HEK293 (cell line): ENCODE measurements at regions not wholly inside any gene's neighbourhood (a gene's known extent, or its start where the extent isn't known, plus 50 kb on each side); places are given as distances from the start of the nearest gene placed in this dataset.
"Not testable (repeated sequence)": the region's sequence is repeated elsewhere in the genome, so short reads cannot be mapped to it uniquely, and the experiment has no call there.

Experiments
- CTCF ChIA-PET: fragments of 350-600 bp; formaldehyde crosslinking; extraction: SDS; loops from one replicate; lab custom pipeline; 2021; ENCODE audit warnings: antibody characterized with exemption; lab: Yijun Ruan, JAX
- POLR2A ChIA-PET: fragments of 300-600 bp; formaldehyde crosslinking; extraction: SDS; loops from one replicate; lab custom pipeline; 2020; ENCODE audit warnings: antibody characterized with exemption, inconsistent platforms; lab: Yijun Ruan, JAX
- H3K27ac ChIP-seq: fragments of 200-500 bp; sonication (Bioruptor generic); 2 replicates; pipeline ENCODE4 v1.5.1; 2014; ENCODE audit warnings: low read depth, low read length, control low read depth, inconsistent platforms; ENCODE audit errors: extremely low read depth
- H3K36me3 ChIP-seq, 2 experiments: fragments of 200-500 bp in 1 of 2; sonication (Bioruptor generic) in 1 of 2; 1 replicate in 1 of 2; 2 replicates in 1 of 2; pipeline ENCODE4 v1.5.1; 2014 to 2017; ENCODE audit warnings: inconsistent platforms in 2 of 2, low read length in 2 of 2; ENCODE audit not compliant: control insufficient read depth in 2 of 2, insufficient read depth in 1 of 2
- H3K4me1 ChIP-seq: fragments of 200-500 bp; sonication (Bioruptor generic); 2 replicates; pipeline ENCODE4 v1.5.1; 2014; ENCODE audit warnings: mild to moderate bottlenecking, low read length, inconsistent platforms; ENCODE audit not compliant: control insufficient read depth, insufficient read depth
- H3K4me3 ChIP-seq: 2 replicates; pipeline ENCODE4 v1.5.1; 2011; ENCODE audit warnings: low read depth, mild to moderate bottlenecking, control low read depth, low read length, moderate library complexity
- H3K9me3 ChIP-seq: fragments of 200-500 bp; sonication (Bioruptor generic); 2 replicates; pipeline ENCODE4 v1.5.1; 2014; ENCODE audit warnings: low read depth, low read length, inconsistent platforms; ENCODE audit not compliant: control insufficient read depth, insufficient read depth
- ZIC2 ChIP-seq: fragments of 450-650 bp; formaldehyde crosslinking; IDR thresholded peaks from 2 replicates; pipeline ENCODE4 v1.5.1; 2016; ENCODE audit warnings: missing biosample characterization, missing genetic modification characterization
- ZNF114 ChIP-seq: fragments of 450-650 bp; formaldehyde crosslinking; IDR thresholded peaks from 2 replicates; pipeline ENCODE4 v1.5.0; 2017; ENCODE audit warnings: missing biosample characterization, missing genetic modification characterization
- ZNF146 ChIP-seq: fragments of 450-650 bp; formaldehyde crosslinking; IDR thresholded peaks from 2 replicates; pipeline ENCODE4 v1.5.1; 2016; ENCODE audit warnings: missing biosample characterization, missing genetic modification characterization
- ZNF248 ChIP-seq: fragments of 450-650 bp; formaldehyde crosslinking; IDR thresholded peaks from 2 replicates; pipeline ENCODE4 v1.5.1; 2017; ENCODE audit warnings: missing biosample characterization, missing genetic modification characterization
- TF ChIP-seq, protein P1 (sequence below): fragments of 450-650 bp; formaldehyde crosslinking; IDR thresholded peaks from 2 replicates; pipeline ENCODE4 v1.5.1; 2016; ENCODE audit warnings: missing biosample characterization, missing genetic modification characterization
- TF ChIP-seq, protein P2 (sequence below): fragments of 450-650 bp; formaldehyde crosslinking; IDR thresholded peaks from 2 replicates; pipeline ENCODE4 v1.5.1; 2016; ENCODE audit warnings: missing biosample characterization, missing genetic modification characterization

DNA sequence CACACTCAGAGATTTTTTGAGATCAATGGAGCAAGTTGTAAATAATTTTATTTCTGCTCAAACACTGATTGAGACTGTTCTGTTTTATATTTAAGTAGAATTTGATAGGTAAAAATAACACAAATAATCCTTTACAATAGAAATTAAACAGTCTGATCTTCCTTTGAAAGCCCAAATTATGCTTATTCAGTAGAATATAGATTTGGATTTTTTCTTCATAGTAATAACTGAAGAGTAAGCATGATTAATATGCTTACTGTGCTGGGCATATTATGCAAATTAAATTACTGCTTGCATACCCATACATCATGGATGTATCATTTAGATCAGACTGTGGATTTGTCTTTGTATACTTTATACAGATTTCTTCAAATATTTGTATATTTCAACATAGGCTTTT lies 121.4 kb downstream of the LEPR start:
- ChIA-PET POLR2A (no interaction called here), CTCF (interaction anchor here (1.5 kb wide), 1 partner anchor 15 kb away, joined by 3 read pairs; no protein-coding TSS in a partner anchor)

DNA sequence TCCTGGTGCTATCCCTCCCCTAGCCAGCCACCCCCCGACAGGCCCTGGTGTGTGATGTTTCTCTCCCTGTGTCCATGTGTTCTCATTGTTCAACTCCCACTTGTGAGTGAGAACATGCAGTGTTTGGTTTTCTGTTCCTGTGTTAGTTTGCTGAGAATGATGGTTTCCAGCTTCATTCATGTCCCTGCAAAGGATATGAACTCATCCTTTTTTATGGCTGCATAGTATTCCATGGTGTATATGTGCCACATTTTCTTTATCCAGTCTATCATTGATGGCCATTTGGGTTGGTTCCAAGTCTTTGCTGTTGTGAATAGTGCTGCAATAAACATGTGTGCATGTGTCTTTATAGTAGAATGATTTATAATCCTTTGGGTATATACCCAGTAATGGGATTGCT lies 122.1 kb downstream of the LEPR start:
- H3K9me3 ChIP-seq, H3K4me1 ChIP-seq, H3K36me3 ChIP-seq, CTCF ChIA-PET, H3K4me3 ChIP-seq, H3K27ac ChIP-seq, POLR2A ChIA-PET: not testable (repeated sequence)
- TF ChIP-seq, protein P1, sequence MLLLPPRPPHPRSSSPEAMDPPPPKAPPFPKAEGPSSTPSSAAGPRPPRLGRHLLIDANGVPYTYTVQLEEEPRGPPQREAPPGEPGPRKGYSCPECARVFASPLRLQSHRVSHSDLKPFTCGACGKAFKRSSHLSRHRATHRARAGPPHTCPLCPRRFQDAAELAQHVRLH (tag by site-specific recombination), result 0 out of 2 replicates have a peak, but pooled peaks have one; percentile 48
- TF ChIP-seq, protein P2, sequence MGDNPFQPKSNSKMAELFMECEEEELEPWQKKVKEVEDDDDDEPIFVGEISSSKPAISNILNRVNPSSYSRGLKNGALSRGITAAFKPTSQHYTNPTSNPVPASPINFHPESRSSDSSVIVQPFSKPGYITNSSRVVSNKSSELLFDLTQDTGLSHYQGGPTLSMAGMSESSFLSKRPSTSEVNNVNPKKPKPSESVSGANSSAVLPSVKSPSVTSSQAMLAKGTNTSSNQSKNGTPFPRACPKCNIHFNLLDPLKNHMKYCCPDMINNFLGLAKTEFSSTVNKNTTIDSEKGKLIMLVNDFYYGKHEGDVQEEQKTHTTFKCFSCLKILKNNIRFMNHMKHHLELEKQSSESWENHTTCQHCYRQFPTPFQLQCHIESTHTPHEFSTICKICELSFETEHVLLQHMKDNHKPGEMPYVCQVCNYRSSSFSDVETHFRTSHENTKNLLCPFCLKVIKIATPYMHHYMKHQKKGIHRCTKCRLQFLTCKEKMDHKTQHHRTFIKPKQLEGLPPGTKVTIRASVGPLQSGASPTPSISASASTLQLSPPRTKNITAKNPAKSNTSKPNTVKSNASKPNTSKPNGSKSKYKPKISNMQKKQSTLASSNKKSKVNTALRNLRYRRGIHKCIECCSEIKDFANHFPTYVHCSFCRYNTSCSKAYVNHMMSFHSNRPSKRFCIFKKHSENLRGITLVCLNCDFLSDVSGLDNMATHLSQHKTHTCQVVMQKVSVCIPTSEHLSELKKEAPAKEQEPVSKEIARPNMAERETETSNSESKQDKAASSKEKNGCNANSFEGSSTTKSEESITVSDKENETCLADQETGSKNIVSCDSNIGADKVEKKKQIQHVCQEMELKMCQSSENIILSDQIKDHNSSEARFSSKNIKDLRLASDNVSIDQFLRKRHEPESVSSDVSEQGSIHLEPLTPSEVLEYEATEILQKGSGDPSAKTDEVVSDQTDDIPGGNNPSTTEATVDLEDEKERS (tag by site-specific recombination), result peak; percentile 58; the same call in 1 of the 2 replicates
- peak; percentile 87 for TF ChIP-seq ZNF146

More for the DNA sequence above, 121.4 kb downstream of the LEPR start:
- Histone ChIP-seq H3K4me1 (no peaks in the 10 kb centered on the region), H3K36me3 (no peaks in the 10 kb centered on the region), H3K9me3 (no peaks in the 10 kb centered on the region), H3K4me3 (no peak overlapping the region), H3K27ac (no peak overlapping the region)
- TF ChIP-seq ZNF248 (tag by site-specific recombination) (no peak), ZNF114 (no peak)

DNA sequence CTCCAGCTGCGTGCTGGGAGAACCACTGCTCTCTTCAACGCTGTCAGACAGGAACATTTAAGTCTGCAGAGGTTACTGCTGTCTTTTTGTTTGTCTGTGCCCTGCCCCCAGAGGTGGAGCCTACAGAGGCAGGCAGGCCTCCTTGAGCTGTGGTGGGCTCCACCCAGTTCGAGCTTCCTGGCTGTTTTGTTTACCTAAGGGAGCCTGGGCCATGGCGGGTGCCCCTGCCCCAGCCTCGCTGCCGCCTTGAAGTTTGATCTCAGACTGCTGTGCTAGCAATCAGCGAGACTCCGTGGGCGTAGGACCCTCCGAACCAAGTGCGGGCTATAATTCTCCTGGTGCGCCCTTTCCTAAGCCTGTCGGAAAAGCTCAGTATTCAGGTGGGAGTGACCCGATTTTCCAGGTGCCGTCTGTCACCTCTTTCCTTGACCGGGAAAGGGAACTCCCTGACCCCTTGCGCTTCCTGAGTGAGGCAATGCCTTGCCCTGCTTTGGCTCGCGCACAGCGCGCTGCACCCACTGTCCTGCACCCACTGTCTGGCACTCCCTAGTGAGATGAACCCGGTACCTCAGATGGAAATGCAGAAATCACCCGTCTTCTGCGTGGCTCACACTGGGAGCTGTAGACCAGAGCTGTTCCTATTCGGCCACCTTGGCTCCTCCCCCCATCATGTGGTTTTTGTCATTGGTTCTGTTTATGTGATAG lies 130.0 kb downstream of the LEPR start:
- H3K4me1 ChIP-seq, POLR2A ChIA-PET, H3K27ac ChIP-seq, H3K4me3 ChIP-seq, H3K9me3 ChIP-seq, H3K36me3 ChIP-seq: not testable (repeated sequence)
- CTCF ChIA-PET, result interaction anchor here (0.8 kb wide), 1 partner anchor 91 kb away, joined by 3 read pairs; no protein-coding TSS in a partner anchor

DNA sequence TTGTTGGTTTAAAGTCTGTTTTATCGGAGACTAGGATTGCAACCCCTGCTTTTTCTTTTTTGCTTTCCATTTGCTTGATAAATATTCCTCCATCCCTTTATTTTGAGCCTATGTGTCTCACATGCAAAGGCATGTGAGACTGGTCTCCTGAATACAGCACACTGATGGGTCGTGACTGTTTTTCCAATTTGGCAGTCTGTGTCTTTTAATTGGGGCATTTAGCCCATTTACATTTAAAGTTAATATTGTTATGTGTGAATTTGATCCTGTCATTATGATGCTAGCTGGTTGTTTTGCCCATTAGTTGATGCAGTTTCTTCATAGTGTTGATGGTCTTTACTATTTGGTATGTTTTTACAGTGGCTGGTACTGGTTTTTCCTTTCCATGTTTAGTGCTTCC lies 132.0 kb downstream of the LEPR start:
- POLR2A ChIA-PET, H3K36me3 ChIP-seq, H3K9me3 ChIP-seq, H3K4me1 ChIP-seq, H3K4me3 ChIP-seq, H3K27ac ChIP-seq: not testable (repeated sequence)
- CTCF ChIA-PET, result interaction anchor here (1.2 kb wide), 1 partner anchor 135 kb away, joined by 4 read pairs; no protein-coding TSS in a partner anchor

DNA sequence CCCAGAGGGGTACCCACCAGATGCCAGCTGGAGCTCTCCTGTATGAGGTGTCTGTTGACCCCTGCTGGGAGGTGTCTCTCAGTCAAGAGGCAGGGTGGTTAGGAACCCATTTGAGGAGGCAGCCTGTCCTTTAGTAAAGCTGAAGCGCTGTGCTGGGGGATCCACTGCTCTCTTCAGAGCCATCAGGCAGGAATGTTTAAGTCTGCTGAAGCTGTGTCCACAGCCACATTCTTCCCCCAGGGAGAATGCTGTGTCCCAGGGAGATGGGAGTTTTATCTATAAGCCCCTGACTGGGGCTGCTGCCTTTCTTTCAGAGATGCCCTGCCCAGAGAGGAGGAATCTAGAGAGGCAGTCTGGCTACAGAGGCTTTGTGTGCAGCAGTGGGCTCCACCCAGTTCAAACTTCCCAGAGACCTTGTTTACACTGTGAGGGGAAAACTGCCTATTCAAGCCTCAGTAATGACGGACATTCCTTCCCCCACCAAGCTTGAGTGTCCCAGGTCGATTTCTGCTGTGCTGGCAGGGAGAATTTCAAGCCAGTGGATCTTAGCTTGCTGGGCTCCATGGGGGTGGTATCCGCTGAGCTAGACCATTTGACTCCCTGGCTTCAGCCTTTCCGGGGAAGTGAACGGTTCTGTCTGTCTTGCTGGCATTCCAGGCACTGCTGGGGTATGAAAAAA lies 133.8 kb downstream of the LEPR start:
- H3K36me3 ChIP-seq, POLR2A ChIA-PET, H3K27ac ChIP-seq, H3K4me3 ChIP-seq, H3K9me3 ChIP-seq, H3K4me1 ChIP-seq: not testable (repeated sequence)
- CTCF ChIA-PET, result interaction anchor here (0.6 kb wide), 1 partner anchor 18 kb away, joined by 4 read pairs; no protein-coding TSS in a partner anchor
- TF ChIP-seq ZIC2 (tag by site-specific recombination), result peak; percentile 69
